HG02981 (cell line): ENCODE measurements at regions not wholly inside any gene's neighbourhood (a gene's known extent, or its start where the extent isn't known, plus 50 kb on each side); places are given as distances from the start of the nearest gene placed in this dataset.

ENCODE experiments used
- ATAC-seq: cut with Tn5 transposase; IDR thresholded peaks from one replicate; pipeline ENCODE4 v1.9.1; 2021; ENCODE audit warnings: mild to moderate bottlenecking, moderate library complexity; ENCODE audit not compliant: unreplicated experiment

GRCh38 chr5:105409695-105410094, 1847.1 kb upstream of the NUDT12 start:
- ATAC-seq, result no peak

GRCh38 chr5:105407200-105407599, 1844.6 kb upstream of the NUDT12 start:
- no peak for ATAC-seq

- ATAC-seq, result no peak
These were observed 1835.2 kb upstream of the NUDT12 start for GRCh38 chr5:105397749-105398148.

- no peak for ATAC-seq
These were observed 1830.1 kb upstream of the NUDT12 start for GRCh38 chr5:105392710-105393149.

GRCh38 chr5:105392122-105392709, 1829.6 kb upstream of the NUDT12 start:
- ATAC-seq, result no peak

GRCh38 chr5:105380126-105380525, 1817.5 kb upstream of the NUDT12 start:
- no peak for ATAC-seq

GRCh38 chr5:105371169-105371568, 1808.6 kb upstream of the NUDT12 start:
- ATAC-seq, result no peak

GRCh38 chr5:105350486-105351140, 1788.0 kb upstream of the NUDT12 start:
- no peak for ATAC-seq

- ATAC-seq, result no peak
These were observed 1769.0 kb upstream of the NUDT12 start for GRCh38 chr5:105331558-105331957.

GRCh38 chr5:105330185-105330584, 1767.6 kb upstream of the NUDT12 start:
- no peak for ATAC-seq

- no peak for ATAC-seq
These were observed 1742.3 kb upstream of the NUDT12 start for GRCh38 chr5:105304859-105305258.

GRCh38 chr5:105288946-105289345, 1726.4 kb upstream of the NUDT12 start:
- no peak for ATAC-seq

- ATAC-seq, result no peak
These were observed 1720.5 kb upstream of the NUDT12 start for GRCh38 chr5:105283134-105283533.

GRCh38 chr5:105274079-105274478, 1711.5 kb upstream of the NUDT12 start:
- no peak for ATAC-seq

GRCh38 chr5:105263515-105263914, 1700.9 kb upstream of the NUDT12 start:
- no peak for ATAC-seq

GRCh38 chr5:105259581-105260217, 1697.1 kb upstream of the NUDT12 start:
- ATAC-seq, result no peak

GRCh38 chr5:105238561-105238960, 1676.0 kb upstream of the NUDT12 start:
- no peak for ATAC-seq

GRCh38 chr5:105230516-105231157, 1668.0 kb upstream of the NUDT12 start:
- ATAC-seq, result no peak

- no peak for ATAC-seq
These were observed 1655.4 kb upstream of the NUDT12 start for GRCh38 chr5:105218018-105218417.

GRCh38 chr5:105213078-105213477, 1650.5 kb upstream of the NUDT12 start:
- no peak for ATAC-seq

- no peak for ATAC-seq
These were observed 1644.5 kb upstream of the NUDT12 start for GRCh38 chr5:105207066-105207465.

- no peak for ATAC-seq
These were observed 1634.9 kb upstream of the NUDT12 start for GRCh38 chr5:105197531-105197930.
